ENCODE measurements at regions not wholly inside any gene's neighbourhood (a gene's known extent, or its start where the extent isn't known, plus 50 kb on each side); places are given as distances from the start of the nearest gene placed in this dataset.

DNA sequence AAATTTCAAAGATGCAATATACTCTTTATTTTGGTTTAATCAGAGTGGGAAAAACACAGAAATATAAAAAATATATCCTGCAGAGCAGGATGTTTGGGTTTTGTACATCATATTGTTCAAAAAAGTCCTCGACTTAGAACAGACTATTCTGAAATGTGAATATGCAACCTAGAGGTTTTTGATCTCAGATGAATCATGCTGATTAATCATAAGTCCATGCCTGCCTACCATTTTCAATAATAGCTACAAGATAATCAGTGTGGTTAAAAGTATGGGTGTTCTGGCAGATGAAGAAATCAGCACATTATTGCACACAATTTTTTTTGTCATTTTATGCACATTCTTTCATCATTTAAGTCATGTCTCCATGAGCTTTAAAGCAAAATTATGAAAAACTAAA, 1261.0 kb upstream of the NXPH2 start:
- TF ChIP-seq ZNF623 (tag by site-specific recombination; IDR thresholded peaks at IDR 0.05) (no peak), ZNF292 (tag by site-specific recombination; IDR thresholded peaks at IDR 0.05; ENCODE audit: borderline replicate concordance, low read depth) (no peak), ZNF548 (tag by site-specific recombination; IDR thresholded peaks at IDR 0.05) (no peak)
- TF ChIP-seq, protein P1, sequence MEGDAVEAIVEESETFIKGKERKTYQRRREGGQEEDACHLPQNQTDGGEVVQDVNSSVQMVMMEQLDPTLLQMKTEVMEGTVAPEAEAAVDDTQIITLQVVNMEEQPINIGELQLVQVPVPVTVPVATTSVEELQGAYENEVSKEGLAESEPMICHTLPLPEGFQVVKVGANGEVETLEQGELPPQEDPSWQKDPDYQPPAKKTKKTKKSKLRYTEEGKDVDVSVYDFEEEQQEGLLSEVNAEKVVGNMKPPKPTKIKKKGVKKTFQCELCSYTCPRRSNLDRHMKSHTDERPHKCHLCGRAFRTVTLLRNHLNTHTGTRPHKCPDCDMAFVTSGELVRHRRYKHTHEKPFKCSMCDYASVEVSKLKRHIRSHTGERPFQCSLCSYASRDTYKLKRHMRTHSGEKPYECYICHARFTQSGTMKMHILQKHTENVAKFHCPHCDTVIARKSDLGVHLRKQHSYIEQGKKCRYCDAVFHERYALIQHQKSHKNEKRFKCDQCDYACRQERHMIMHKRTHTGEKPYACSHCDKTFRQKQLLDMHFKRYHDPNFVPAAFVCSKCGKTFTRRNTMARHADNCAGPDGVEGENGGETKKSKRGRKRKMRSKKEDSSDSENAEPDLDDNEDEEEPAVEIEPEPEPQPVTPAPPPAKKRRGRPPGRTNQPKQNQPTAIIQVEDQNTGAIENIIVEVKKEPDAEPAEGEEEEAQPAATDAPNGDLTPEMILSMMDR (tag by site-specific recombination; IDR thresholded peaks at IDR 0.05) = no peak
- TF ChIP-seq, protein P2, sequence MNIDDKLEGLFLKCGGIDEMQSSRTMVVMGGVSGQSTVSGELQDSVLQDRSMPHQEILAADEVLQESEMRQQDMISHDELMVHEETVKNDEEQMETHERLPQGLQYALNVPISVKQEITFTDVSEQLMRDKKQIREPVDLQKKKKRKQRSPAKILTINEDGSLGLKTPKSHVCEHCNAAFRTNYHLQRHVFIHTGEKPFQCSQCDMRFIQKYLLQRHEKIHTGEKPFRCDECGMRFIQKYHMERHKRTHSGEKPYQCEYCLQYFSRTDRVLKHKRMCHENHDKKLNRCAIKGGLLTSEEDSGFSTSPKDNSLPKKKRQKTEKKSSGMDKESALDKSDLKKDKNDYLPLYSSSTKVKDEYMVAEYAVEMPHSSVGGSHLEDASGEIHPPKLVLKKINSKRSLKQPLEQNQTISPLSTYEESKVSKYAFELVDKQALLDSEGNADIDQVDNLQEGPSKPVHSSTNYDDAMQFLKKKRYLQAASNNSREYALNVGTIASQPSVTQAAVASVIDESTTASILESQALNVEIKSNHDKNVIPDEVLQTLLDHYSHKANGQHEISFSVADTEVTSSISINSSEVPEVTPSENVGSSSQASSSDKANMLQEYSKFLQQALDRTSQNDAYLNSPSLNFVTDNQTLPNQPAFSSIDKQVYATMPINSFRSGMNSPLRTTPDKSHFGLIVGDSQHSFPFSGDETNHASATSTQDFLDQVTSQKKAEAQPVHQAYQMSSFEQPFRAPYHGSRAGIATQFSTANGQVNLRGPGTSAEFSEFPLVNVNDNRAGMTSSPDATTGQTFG (tag by site-specific recombination; IDR thresholded peaks at IDR 0.05; ENCODE audit: borderline replicate concordance) = no peak
- TF ChIP-seq, protein P3, sequence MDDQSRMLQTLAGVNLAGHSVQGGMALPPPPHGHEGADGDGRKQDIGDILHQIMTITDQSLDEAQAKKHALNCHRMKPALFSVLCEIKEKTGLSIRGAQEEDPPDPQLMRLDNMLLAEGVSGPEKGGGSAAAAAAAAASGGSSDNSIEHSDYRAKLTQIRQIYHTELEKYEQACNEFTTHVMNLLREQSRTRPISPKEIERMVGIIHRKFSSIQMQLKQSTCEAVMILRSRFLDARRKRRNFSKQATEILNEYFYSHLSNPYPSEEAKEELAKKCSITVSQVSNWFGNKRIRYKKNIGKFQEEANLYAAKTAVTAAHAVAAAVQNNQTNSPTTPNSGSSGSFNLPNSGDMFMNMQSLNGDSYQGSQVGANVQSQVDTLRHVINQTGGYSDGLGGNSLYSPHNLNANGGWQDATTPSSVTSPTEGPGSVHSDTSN (CRISPR knock-in tag; IDR thresholded peaks at IDR 0.05) = no peak
- TF ChIP-seq, protein P4, sequence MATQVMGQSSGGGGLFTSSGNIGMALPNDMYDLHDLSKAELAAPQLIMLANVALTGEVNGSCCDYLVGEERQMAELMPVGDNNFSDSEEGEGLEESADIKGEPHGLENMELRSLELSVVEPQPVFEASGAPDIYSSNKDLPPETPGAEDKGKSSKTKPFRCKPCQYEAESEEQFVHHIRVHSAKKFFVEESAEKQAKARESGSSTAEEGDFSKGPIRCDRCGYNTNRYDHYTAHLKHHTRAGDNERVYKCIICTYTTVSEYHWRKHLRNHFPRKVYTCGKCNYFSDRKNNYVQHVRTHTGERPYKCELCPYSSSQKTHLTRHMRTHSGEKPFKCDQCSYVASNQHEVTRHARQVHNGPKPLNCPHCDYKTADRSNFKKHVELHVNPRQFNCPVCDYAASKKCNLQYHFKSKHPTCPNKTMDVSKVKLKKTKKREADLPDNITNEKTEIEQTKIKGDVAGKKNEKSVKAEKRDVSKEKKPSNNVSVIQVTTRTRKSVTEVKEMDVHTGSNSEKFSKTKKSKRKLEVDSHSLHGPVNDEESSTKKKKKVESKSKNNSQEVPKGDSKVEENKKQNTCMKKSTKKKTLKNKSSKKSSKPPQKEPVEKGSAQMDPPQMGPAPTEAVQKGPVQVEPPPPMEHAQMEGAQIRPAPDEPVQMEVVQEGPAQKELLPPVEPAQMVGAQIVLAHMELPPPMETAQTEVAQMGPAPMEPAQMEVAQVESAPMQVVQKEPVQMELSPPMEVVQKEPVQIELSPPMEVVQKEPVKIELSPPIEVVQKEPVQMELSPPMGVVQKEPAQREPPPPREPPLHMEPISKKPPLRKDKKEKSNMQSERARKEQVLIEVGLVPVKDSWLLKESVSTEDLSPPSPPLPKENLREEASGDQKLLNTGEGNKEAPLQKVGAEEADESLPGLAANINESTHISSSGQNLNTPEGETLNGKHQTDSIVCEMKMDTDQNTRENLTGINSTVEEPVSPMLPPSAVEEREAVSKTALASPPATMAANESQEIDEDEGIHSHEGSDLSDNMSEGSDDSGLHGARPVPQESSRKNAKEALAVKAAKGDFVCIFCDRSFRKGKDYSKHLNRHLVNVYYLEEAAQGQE (tag by site-specific recombination; IDR thresholded peaks at IDR 0.05) = no peak
- TF ChIP-seq, protein P5, sequence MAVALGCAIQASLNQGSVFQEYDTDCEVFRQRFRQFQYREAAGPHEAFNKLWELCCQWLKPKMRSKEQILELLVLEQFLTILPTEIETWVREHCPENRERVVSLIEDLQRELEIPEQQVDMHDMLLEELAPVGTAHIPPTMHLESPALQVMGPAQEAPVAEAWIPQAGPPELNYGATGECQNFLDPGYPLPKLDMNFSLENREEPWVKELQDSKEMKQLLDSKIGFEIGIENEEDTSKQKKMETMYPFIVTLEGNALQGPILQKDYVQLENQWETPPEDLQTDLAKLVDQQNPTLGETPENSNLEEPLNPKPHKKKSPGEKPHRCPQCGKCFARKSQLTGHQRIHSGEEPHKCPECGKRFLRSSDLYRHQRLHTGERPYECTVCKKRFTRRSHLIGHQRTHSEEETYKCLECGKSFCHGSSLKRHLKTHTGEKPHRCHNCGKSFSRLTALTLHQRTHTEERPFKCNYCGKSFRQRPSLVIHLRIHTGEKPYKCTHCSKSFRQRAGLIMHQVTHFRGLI (tag by site-specific recombination; IDR thresholded peaks at IDR 0.05) = no peak
